ENCODE measurements at regions not wholly inside any gene's neighbourhood (a gene's known extent, or its start where the extent isn't known, plus 50 kb on each side); places are given as distances from the start of the nearest gene placed in this dataset.

DNA sequence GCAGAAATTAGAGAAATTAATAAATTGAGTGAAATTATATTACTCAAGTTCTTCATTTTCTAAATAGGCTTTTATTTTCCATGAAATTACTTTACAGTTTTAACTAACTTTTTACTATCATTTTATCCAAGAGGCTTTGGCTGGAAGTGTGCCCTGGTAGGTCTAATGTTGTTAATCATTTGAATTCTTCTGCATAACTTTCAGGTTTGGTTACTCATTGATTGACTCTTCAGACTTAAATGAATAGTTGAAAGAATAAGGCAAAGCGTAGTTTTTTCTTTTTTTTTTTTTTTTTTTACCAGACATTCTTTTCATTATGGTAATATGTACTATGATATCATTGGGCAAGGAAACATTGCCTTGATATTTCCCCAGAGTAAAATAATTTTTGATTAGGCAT, 228.4 kb upstream of the MMADHC start:
- TF ChIP-seq CTCF (IDR thresholded peaks at IDR 0.05; ENCODE audit: low read depth, low read length) (no peak), EZH2phosphoT487 (IDR thresholded peaks at IDR 0.05; ENCODE audit: low read depth) (no peak)
